HL-60 (cell line): ENCODE measurements at regions not wholly inside any gene's neighbourhood (a gene's known extent, or its start where the extent isn't known, plus 50 kb on each side); places are given as distances from the start of the nearest gene placed in this dataset.

Experiments
- CTCF ChIP-seq: IDR thresholded peaks from one replicate; pipeline ENCODE4 v1.5.1; 2011; ENCODE audit warnings: low read length, control low read depth, inconsistent platforms; ENCODE audit not compliant: insufficient read depth
- POLR2AphosphoS5 ChIP-seq: IDR thresholded peaks from 2 replicates; pipeline ENCODE4 v1.6.1; 2012; ENCODE audit warnings: low read depth
- REST ChIP-seq: IDR thresholded peaks from 2 replicates; pipeline ENCODE4 v1.6.1; 2012; ENCODE audit warnings: low read depth; ENCODE audit not compliant: insufficient replicate concordance

GRCh38 chr18:72336786-72337185, 207.4 kb downstream of the CBLN2 start:
- TF ChIP-seq CTCF = no peak
- no peak for TF ChIP-seq POLR2AphosphoS5
- no peak for TF ChIP-seq REST
